Tibial nerve (tissue), 4 donors: ENCODE measurements at regions not wholly inside any gene's neighbourhood (a gene's known extent, or its start where the extent isn't known, plus 50 kb on each side); places are given as distances from the start of the nearest gene placed in this dataset.

ENCODE experiments used
- DNase-seq, 2 donors: peaks; one replicate each; pipeline ENCODE4 v3.0.0-alpha.2; 2019; ENCODE audit warnings: low spot score in 2 of 2
- H3K27ac ChIP-seq, 4 donors: fragments of 200-600 bp; sonication (generic) in 3 of 4; one replicate each; pipeline ENCODE4 v1.5.1; 2017 to 2019; ENCODE audit warnings: mild to moderate bottlenecking in 1 of 4
- H3K27me3 ChIP-seq, 2 donors: fragments of 200-600 bp; sonication (generic) in 1 of 2; one replicate each; pipeline versions ENCODE4 v1.5.1 to v1.6.0; 2017 to 2019
- H3K36me3 ChIP-seq, 3 donors: fragments of 200-600 bp; sonication (generic); one replicate each; pipeline ENCODE4 v1.5.1; 2018 to 2019
- H3K4me1 ChIP-seq, 4 donors: fragments of 200-600 bp; sonication (generic) in 3 of 4; one replicate each; pipeline ENCODE4 v1.5.1; 2017 to 2019
- H3K4me3 ChIP-seq, 4 donors: fragments of 200-600 bp; sonication (generic) in 3 of 4; one replicate each; pipeline ENCODE4 v1.5.1; 2017 to 2019; ENCODE audit warnings: mild to moderate bottlenecking in 1 of 4, moderate library complexity in 1 of 4
- H3K9me3 ChIP-seq, 4 donors: fragments of 200-600 bp; sonication (generic) in 3 of 4; one replicate each; pipeline ENCODE4 v1.5.1; 2017 to 2019
- EP300 ChIP-seq, 2 donors: sonication (generic); formaldehyde crosslinking; IDR thresholded peaks; one replicate each; pipeline ENCODE4 v1.6.1; 2017; ENCODE audit warnings: antibody characterized with exemption in 2 of 2, mild to moderate bottlenecking in 1 of 2
- POLR2A ChIP-seq, 2 donors: fragments of 450-650 bp; IDR thresholded peaks; one replicate each; pipeline ENCODE4 v1.6.1; 2017; ENCODE audit warnings: antibody characterized with exemption in 2 of 2, mild to moderate bottlenecking in 2 of 2, moderate library complexity in 2 of 2
- WGBS, 2 donors: methylation state at CpG; one replicate each; pipeline ENCODE4 v1.1.5; 2018; 5-methylcytosine and 5-hydroxymethylcytosine counted together
- TF ChIP-seq, protein P1 (sequence below), 5 experiments: fragments of 200-600 bp in 3 of 5; fragments of 450-650 bp in 2 of 5; sonication (generic) in 3 of 5; IDR thresholded peaks; one replicate each; pipeline ENCODE4 v1.5.1; 2016 to 2019; ENCODE audit warnings: antibody characterized with exemption in 5 of 5, mild to moderate bottlenecking in 3 of 5, moderate library complexity in 2 of 5

DNA sequence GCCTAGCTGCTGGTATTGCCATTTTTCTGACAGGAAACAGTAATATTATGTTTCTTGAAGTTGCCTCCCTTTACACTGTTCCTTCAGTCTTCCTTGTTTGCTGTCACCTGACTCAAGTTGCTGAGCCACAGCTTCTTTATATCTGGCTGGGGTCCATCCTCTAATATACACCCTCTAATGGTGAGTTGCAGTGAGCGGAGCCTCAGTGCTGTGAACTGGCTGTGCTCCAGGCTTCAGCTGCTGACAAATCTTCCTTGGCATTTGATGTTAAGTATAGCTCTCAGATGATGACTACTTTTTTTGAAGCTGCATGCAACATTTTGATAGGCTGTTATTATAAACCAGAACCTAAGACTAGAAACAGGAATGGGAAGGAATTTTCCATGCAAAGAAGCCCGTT is 366.7 kb downstream of the NUP35 start:
- Histone ChIP-seq H3K27me3 (no peaks in the 10 kb centered on the region), H3K36me3 (no peaks in the 10 kb centered on the region), H3K27ac (no peak overlapping the region), H3K4me3 (no peak overlapping the region), H3K9me3 (no peaks in the 10 kb centered on the region), H3K4me1 (peaks cover 0 to 6% (median 0%) of the 10 kb centered on the region in 4 donors)
- TF ChIP-seq, protein P1, sequence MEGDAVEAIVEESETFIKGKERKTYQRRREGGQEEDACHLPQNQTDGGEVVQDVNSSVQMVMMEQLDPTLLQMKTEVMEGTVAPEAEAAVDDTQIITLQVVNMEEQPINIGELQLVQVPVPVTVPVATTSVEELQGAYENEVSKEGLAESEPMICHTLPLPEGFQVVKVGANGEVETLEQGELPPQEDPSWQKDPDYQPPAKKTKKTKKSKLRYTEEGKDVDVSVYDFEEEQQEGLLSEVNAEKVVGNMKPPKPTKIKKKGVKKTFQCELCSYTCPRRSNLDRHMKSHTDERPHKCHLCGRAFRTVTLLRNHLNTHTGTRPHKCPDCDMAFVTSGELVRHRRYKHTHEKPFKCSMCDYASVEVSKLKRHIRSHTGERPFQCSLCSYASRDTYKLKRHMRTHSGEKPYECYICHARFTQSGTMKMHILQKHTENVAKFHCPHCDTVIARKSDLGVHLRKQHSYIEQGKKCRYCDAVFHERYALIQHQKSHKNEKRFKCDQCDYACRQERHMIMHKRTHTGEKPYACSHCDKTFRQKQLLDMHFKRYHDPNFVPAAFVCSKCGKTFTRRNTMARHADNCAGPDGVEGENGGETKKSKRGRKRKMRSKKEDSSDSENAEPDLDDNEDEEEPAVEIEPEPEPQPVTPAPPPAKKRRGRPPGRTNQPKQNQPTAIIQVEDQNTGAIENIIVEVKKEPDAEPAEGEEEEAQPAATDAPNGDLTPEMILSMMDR (IDR thresholded peaks at IDR 0.05): no peak
- TF ChIP-seq POLR2A (IDR thresholded peaks at IDR 0.05): no peak
- no peak for TF ChIP-seq EP300 (IDR thresholded peaks at IDR 0.05)
- WGBS, 2 donors: 43 to 51% methylated on average over 2 of the region's 2 CpGs
- no peak for DNase-seq

DNA sequence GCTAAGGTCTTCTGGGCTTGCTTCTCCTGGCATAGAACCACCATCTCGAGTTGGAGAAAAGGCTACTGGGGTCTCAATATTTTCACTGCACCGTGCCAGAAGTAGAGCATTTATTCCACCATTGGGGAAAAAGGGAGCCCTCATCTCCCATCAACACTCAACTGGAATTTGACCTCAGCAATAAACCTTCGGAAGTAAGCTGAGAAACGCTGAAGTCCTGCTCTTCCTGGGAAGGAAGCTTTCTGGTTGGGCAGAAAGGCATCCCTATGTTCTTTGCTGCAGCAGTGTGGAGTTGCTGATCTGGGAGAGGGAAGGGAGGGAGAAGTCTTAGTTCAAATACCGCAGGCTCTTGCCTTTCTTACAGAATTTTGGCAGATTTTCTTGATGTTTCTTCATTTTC is 368.8 kb downstream of the NUP35 start:
- Histone ChIP-seq H3K4me3 (no peak overlapping the region), H3K27ac (no peak overlapping the region), H3K4me1 (peaks cover 0 to 6% (median 0%) of the 10 kb centered on the region in 4 donors), H3K36me3 (no peaks in the 10 kb centered on the region), H3K27me3 (no peaks in the 10 kb centered on the region), H3K9me3 (no peaks in the 10 kb centered on the region)
- DNase-seq: no peak
- 19 to 27% methylated on average over 5 of the region's 5 CpGs for WGBS, 2 donors
- no peak for TF ChIP-seq EP300 (IDR thresholded peaks at IDR 0.05)
- TF ChIP-seq, protein P1 (IDR thresholded peaks at IDR 0.05): no peak
- no peak for TF ChIP-seq POLR2A (IDR thresholded peaks at IDR 0.05)

DNA sequence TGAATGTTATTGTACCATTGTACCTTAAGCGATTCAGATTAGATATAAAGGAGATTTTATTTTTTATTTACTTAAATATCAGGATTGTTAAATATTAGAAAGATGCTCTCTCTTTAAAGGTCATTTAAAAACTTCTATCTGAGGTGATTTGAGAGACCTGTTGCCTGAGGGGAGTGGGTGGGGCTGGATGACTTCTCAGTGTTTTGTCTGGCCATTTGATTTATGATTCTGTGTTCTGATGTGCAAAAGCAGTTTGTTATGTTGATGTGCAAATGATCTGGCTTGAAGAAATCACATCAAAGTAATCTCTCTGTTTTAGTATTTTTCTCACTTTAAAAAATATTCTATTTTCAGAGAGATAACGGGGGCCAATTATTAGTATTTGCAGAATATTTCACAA is 370.8 kb downstream of the NUP35 start:
- TF ChIP-seq, protein P1 (IDR thresholded peaks at IDR 0.05): no peak
- TF ChIP-seq EP300 (IDR thresholded peaks at IDR 0.05) (no peak), POLR2A (IDR thresholded peaks at IDR 0.05) (no peak)
- H3K4me1 ChIP-seq: peaks cover 0 to 6% (median 0%) of the 10 kb centered on the region in 4 donors
- no peak overlapping the region for H3K27ac ChIP-seq
- DNase-seq: no peak
- peaks cover 0 to 1% (median 0%) of the 10 kb centered on the region in 4 donors for H3K9me3 ChIP-seq
- H3K4me3 ChIP-seq: no peak overlapping the region
- no peaks in the 10 kb centered on the region for H3K27me3 ChIP-seq
- WGBS, 2 donors: 82 to 87% methylated on average over 2 of the region's 2 CpGs
- no peaks in the 10 kb centered on the region for H3K36me3 ChIP-seq

GRCh38 chr2:183495589-183496267 is 371.5 kb downstream of the NUP35 start:
- Histone ChIP-seq H3K27ac (no peak overlapping the region), H3K4me1 (peaks cover 0 to 6% (median 0%) of the 10 kb centered on the region in 4 donors), H3K27me3 (no peaks in the 10 kb centered on the region), H3K36me3 (no peaks in the 10 kb centered on the region), H3K9me3 (peaks cover 0 to 8% (median 0%) of the 10 kb centered on the region in 4 donors), H3K4me3 (no peak overlapping the region)
- 57 to 62% methylated on average over 3 of the region's 3 CpGs for WGBS, 2 donors
- no peak for TF ChIP-seq EP300 (IDR thresholded peaks at IDR 0.05)
- TF ChIP-seq, protein P1 (IDR thresholded peaks at IDR 0.05): no peak
- TF ChIP-seq POLR2A (IDR thresholded peaks at IDR 0.05): no peak
- DNase-seq: no peak

GRCh38 chr2:183497861-183498260 is 373.6 kb downstream of the NUP35 start:
- Histone ChIP-seq H3K36me3 (no peaks in the 10 kb centered on the region), H3K27me3 (no peaks in the 10 kb centered on the region), H3K9me3 (peaks cover 0 to 12% (median 0%) of the 10 kb centered on the region in 4 donors), H3K4me1 (peaks cover 0 to 6% (median 0%) of the 10 kb centered on the region in 4 donors), H3K27ac (no peak overlapping the region), H3K4me3 (no peak overlapping the region)
- DNase-seq: no peak
- WGBS, 2 donors: 70 to 85% methylated on average over 1 of the region's 1 CpG
- TF ChIP-seq EP300 (IDR thresholded peaks at IDR 0.05) (no peak), POLR2A (IDR thresholded peaks at IDR 0.05) (no peak)
- TF ChIP-seq, protein P1 (IDR thresholded peaks at IDR 0.05): no peak
